ENCODE measurements at regions not wholly inside any gene's neighbourhood (a gene's known extent, or its start where the extent isn't known, plus 50 kb on each side); places are given as distances from the start of the nearest gene placed in this dataset.

DNA sequence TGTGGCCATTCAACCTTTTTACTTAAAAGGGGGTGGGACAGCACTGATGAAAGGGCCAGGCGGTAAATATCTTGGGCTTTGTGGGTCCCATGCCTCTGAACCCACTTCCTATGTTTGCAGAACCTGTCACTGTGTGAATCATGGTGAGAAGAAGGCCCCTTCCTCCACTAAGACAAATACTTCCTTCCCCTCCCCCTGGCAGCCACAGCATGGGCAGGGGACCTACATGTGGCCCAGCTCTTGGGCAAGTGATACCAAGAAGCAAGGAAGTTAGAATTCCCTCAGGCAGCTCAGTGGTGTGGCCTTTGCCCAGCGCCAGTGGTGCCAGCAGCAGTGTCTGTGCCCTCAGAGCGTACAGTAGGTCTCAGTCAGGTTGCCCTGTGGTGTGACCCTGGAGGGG, 168.6 kb downstream of the TRIM33 start:
- peak; percentile 34 for DNase-seq (ENCODE audit: low read depth)

GRCh38 chr1:114341856-114342255, 169.1 kb downstream of the TRIM33 start:
- no peak for DNase-seq (ENCODE audit: low read depth)

DNA sequence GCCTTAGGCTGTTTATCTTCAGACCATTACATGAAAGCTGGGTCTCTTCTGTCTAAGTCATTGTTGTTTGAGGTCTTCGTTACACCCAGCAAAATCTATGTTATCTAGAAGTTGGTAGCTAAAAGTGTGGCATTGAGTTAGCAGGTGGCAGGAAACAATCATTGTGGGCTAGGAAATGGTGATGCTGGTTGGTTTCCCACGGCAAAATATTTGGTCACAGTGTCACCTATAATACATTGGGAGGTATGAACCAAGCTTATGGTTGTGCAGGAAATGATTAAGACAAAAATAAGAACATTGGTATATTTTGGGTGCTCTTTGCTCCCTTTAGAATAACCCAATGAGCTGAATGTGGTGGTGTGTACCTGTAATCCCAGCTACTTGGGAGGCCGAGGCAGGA, 169.7 kb downstream of the TRIM33 start:
- peak; percentile 38 for DNase-seq (ENCODE audit: low read depth)

- DNase-seq (ENCODE audit: low read depth): no peak
Measured at GRCh38 chr1:114340892-114341291, 170.1 kb downstream of the TRIM33 start.

DNA sequence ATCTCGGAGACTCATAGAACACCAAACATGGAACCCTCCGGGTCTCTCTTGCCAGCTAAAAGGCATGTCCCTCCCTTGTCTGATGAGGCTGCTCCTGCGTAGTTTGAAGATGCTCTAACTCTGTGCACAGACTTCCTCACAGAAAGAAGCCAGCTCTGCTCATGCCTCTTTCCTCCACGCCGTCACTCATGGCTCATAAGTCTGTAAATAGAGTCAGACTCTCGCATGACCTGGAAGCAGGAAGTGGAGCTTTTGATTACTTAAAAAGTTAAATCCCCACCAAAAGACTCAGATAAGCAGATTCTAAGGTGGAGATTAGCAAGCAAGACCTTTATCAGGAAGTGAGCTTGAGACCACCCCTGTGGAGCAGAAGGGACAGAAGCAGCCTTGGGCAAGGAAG, 171.6 kb downstream of the TRIM33 start:
- DNase-seq (ENCODE audit: low read depth): no peak

- no peak for DNase-seq (ENCODE audit: low read depth)
Measured at GRCh38 chr1:114338191-114338890, 172.7 kb downstream of the TRIM33 start.

DNA sequence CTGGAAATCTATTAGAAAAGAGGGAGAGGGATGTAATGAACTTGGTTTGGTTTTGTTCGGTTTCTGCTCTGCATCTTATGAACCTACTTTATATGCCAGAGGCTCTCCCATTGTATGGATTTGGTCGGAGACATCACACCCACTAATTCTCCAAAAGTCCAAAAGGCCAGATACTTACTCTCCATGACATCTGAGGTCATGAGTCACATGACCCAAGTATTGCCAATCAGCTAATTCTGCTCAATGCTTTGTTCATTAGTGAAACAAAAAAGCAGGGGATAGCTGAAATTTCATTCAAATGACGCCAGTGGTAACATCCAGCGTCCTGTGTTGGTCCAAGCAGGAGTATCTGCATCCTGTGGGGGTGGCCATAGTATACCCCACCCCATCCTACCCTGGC, 173.6 kb downstream of the TRIM33 start:
- DNase-seq (ENCODE audit: low read depth): no peak

GRCh38 chr1:114336360-114336759, 174.6 kb downstream of the TRIM33 start:
- no peak for DNase-seq (ENCODE audit: low read depth)

- no peak for DNase-seq (ENCODE audit: low read depth)
Measured at GRCh38 chr1:114335273-114335672, 175.7 kb downstream of the TRIM33 start.

DNA sequence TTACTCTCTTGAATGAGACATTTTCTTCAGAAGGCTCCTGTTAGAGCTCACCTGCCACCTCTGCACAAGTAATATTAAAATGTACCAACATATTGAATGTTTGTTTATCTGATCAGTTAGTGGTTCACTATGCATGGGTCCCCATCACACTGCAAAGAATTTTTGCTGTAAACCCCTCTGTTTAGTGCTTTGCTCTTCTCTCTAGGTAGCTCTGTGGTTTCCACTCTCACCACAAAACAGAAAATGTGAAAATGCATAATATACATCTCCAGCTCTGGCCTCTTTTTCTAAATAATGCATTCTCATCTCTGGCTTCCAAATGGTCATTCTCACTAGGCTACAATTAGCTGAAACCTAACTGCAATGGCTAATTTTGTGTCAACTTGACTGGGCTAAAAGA, 176.7 kb downstream of the TRIM33 start:
- no peak for DNase-seq (ENCODE audit: low read depth)

- DNase-seq (ENCODE audit: low read depth): no peak
Measured at GRCh38 chr1:114333690-114334089, 177.3 kb downstream of the TRIM33 start.

DNA sequence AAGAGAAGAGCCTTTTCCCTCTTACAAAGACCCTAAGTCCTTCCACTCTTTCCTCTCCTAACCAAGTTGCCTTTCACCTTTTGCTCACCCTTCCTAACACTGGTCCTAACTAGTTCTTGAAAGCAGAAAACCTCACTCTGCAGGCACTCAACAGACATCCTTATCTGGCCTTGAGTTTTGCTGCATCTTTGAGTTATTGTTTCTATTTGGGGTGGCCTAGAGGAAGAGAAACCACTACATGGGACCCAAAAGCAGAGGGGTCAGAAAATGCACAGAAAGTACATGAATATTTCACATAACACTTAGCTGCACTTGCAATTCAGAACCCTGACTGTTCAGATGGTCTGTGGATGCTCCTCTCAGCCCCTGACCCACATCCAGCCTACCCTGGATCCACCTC, 178.3 kb upstream of the SYT6 start:
- no peak for DNase-seq (ENCODE audit: low read depth)

DNA sequence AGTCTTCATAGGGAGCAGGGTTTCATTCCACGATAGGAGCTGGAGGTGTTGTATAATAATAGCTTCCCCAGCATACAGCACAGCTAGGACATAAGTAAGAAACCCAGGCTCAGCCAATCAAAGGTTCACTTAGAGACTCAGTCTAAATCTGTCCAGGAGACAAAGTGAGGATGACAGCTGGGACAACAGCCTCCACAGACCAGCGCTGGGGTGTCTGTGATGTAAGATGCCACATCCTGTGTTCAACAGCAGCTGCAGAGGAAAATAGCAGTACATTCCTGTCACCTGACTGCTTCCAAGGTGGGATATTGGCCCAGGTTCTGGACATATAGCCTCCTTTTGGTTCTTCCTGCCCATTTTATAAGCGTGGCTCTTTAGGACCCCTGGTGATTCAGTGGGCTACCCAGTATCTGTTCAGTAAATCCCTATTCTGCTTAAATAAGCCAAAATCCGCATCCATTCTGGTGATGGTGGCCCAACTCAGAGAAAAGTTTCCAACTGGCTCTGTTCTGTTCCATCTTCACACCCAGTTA, 176.8 kb upstream of the SYT6 start:
- no peak for DNase-seq (ENCODE audit: low read depth)

DNA sequence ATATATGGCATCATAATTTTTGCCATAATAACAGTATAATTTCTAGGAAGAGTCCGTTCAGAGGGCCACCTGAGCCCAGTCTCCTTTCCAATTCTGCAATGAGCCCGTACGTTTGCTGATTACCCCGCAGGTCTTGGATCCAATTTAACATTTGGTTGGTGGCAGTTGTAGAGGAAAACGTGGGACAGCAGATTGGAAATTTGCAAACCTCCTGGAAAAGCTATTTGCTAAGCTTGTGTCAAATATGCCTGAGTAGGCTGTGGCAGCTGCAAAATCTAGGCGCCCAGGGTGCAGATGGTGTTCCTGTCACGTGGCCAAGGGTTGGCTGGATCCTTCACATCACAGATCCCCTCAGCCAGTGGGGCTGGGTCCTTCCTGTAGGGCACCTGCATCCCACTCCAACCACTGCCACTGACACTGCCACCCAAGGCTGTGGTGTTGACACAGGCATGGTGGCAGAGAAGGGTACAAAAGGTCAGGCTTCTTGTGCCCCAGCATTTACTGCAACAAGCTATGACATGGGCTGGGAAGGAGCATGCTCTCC, 174.8 kb upstream of the SYT6 start:
- DNase-seq (ENCODE audit: low read depth): no peak

GRCh38 chr1:114324662-114324965, 170.9 kb upstream of the SYT6 start:
- no peak for DNase-seq (ENCODE audit: low read depth)

- DNase-seq (ENCODE audit: low read depth): no peak
Measured at GRCh38 chr1:114323959-114324661, 170.4 kb upstream of the SYT6 start.

GRCh38 chr1:114322734-114323133, 169.1 kb upstream of the SYT6 start:
- no peak for DNase-seq (ENCODE audit: low read depth)

DNA sequence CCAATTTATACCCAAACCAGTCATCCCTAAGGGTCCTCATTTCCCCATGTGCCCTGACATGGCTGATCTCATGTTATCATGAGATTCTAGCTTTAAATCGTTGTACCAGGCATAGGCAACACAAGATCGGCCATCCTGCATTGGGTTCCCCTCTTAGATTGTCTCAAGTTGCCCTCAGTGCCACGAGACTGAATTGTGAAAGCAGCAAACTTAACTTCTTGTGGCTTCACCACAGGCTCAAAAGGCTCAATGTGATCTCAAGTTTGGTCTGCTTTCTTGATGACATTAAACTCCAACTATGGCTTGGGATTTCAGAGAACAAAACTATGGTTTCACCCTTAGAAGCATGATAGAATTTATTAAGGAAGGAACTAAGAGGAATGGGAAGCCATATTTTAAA, 168.5 kb upstream of the SYT6 start:
- no peak for DNase-seq (ENCODE audit: low read depth)

DNA sequence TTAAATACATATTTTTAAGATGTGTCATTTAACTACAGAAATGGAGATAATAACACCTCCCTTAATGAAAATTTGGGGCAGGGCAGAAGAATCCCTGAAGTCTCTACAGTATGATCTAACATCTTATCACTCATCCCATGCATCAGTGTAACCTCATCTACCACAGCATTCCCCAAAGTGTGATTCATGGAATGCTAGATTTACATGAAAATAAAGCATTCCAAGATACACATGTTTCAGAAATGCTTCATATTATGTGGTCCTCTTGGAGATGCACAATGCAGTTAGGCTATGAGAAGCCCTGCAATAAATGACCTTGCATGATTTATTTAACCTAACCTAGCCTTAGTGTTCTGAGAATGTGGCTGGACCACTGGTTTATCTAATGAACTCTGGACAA, 166.9 kb upstream of the SYT6 start:
- no peak for DNase-seq (ENCODE audit: low read depth)

DNA sequence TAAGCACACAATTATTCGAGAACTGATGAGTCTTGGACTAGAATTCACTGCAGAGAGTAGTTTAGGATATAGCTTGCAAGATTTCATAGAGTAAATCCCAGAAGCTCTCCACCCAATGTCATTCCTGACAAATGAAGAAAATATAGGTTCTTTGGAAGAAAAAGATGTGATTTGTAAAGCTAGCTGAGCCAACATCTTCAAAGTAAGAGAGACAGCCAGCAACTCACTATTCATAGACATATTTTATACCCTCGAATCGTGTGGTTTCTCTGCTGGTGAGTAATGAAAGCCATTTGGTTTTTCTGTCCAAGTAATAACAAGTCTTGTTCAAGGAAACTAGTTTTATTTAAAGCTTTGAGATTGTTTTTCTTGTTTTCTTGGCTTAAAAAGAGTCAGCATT, 165.7 kb upstream of the SYT6 start:
- no peak for DNase-seq (ENCODE audit: low read depth)

DNA sequence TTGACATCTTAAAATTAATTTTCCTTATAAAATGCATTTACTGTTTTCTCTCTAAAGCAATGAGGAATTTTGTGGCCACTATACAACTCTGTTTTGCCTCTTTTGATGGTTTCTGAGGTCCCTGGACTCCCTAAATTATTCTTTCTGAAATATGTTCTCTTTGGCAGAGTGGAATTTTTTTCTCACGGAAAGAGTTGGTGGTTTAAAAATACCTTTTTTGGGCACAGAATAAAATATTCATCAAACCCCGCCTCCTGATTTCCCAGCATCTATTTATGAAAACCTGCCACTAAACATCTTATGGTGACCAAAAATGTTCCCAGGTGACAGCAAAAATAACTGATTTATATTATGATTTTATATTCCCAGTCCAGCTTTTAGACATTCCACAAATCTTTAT, 165.3 kb upstream of the SYT6 start:
- no peak for DNase-seq (ENCODE audit: low read depth)

DNA sequence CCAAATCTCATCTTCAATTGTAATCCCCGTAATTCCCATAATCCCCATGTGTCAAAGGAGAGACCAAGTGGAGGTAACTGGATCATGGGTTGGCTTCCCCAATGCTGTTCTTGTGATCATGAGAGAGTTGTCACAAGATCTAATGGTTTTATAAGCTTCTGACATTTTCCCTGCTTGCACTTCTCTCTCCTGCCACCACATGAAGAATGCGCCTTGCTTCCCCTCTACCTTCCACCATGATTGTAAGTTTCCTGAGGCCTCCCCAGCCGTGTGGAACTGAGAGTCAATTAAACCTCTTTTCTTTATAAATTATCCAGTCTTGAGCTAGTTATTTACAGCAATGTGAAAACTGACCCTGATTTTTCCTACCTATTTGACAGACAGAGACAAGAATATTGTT, 162.5 kb upstream of the SYT6 start:
- no peak for DNase-seq (ENCODE audit: low read depth)

DNA sequence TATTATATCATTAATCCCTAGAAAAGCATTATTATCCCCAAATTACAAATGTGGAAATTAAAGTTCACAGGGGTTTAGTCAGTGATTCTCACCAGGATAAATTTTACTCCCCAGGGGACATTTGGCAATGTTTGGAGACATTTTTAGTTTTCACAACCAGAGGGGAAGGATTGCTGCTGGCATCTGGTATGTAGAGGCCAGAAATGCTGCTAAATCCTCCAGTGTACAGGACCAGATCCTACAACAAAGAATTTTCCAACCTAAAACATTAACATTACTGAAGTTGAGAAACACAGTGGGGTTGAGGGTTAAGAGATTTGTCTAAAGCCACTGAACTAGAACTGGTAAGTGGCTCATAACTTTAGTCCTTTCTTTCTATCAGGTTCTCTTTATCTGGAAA, 162.0 kb upstream of the SYT6 start:
- no peak for DNase-seq (ENCODE audit: low read depth)

DNA sequence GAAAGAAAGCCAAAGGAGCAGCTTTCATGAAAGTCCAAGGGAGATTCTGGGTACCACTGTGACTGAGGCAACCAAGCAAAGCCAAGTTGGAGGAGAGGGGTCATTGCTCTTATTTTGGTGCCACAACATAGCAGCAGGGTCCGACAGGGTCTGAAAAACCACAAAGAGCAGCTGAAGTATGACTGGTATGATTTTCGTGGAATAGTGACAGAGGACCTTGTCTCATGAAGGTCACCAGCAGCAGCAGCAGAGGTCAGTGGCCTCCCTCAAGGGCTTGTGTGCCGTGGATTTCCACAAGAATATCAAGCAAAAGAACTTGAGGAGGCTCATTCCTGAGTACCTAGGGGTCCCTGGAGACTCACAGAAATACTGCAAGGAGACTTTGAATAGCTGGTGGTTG, 160.9 kb upstream of the SYT6 start:
- no peak for DNase-seq (ENCODE audit: low read depth)
